A673 (cell line): ENCODE measurements at regions not wholly inside any gene's neighbourhood (a gene's known extent, or its start where the extent isn't known, plus 50 kb on each side); places are given as distances from the start of the nearest gene placed in this dataset.

ENCODE experiments used
- BruUV-seq: library from RNA; stranded (reverse); fragments of 400-500 nt; replicated peaks from 2 replicates; lab custom pipeline; 2021; lab: Mats Ljungman, UMichigan
- CTCF ChIA-PET: fragments of 300-600 bp; sonication (Branson Sonifier 250); formaldehyde crosslinking; loops from one replicate; lab custom pipeline; 2022; ENCODE audit warnings: antibody characterized with exemption; lab: Charles Lee
- POLR2A ChIA-PET: fragments of 300-600 bp; sonication (Branson Sonifier 250); formaldehyde crosslinking; loops from one replicate; lab custom pipeline; 2022; ENCODE audit warnings: antibody characterized with exemption; ENCODE audit not compliant: low non-redundant PET; lab: Charles Lee
- DNase-seq: peaks from one replicate; pipeline ENCODE4 v3.0.0-alpha.2; 2015; ENCODE audit warnings: low spot score
- H3K27ac ChIP-seq: fragments of 200-600 bp; sonication (generic); 2 replicates; pipeline ENCODE4 v1.5.1; 2016; ENCODE audit warnings: mixed run types, low read depth, mild to moderate bottlenecking, mixed read lengths, antibody characterized with exemption, low read length; ENCODE audit not compliant: poor library complexity, severe bottlenecking
- H3K27me3 ChIP-seq: fragments of 200-600 bp; sonication (generic); replicated peaks from 2 replicates; pipeline ENCODE4 v1.6.1; 2017; ENCODE audit warnings: mixed run types, low read depth, mild to moderate bottlenecking, mixed read lengths, antibody characterized with exemption, low read length; ENCODE audit not compliant: insufficient read depth, poor library complexity
- H3K36me3 ChIP-seq: fragments of 200-600 bp; sonication (generic); 2 replicates; pipeline ENCODE4 v1.6.1; 2016; ENCODE audit warnings: mixed run types, mild to moderate bottlenecking, mixed read lengths, antibody characterized with exemption, low read length; ENCODE audit not compliant: insufficient read depth, poor library complexity, severe bottlenecking
- H3K4me1 ChIP-seq: fragments of 200-600 bp; sonication (generic); 2 replicates; pipeline ENCODE4 v1.6.1; 2017; ENCODE audit warnings: mixed run types, mild to moderate bottlenecking, mixed read lengths, antibody characterized with exemption, low read length; ENCODE audit not compliant: insufficient read depth, poor library complexity, severe bottlenecking
- H3K4me3 ChIP-seq: fragments of 200-600 bp; sonication (generic); 2 replicates; pipeline ENCODE4 v1.5.1; 2016; ENCODE audit warnings: low read depth, mixed run types, mild to moderate bottlenecking, mixed read lengths, low read length; ENCODE audit not compliant: poor library complexity, severe bottlenecking
- H3K9me3 ChIP-seq: fragments of 200-600 bp; sonication (generic); 2 replicates; pipeline ENCODE4 v1.6.1; 2016; ENCODE audit warnings: mixed run types, low read depth, mild to moderate bottlenecking, mixed read lengths, antibody characterized with exemption, low read length; ENCODE audit not compliant: poor library complexity, severe bottlenecking
- EZH2 ChIP-seq: fragments of 200-600 bp; sonication (generic); IDR thresholded peaks from 2 replicates; pipeline ENCODE4 v1.6.1; 2017; ENCODE audit warnings: borderline replicate concordance, low read depth, mild to moderate bottlenecking, mixed read lengths, antibody characterized with exemption, low read length; ENCODE audit not compliant: poor library complexity, severe bottlenecking
- intact Hi-C: fragments of 100-400 bp; cut with micrococcal nuclease; formaldehyde crosslinking; loops from one replicate; pipeline ENCODE4 v1.10.0; 2022; ENCODE audit not compliant: unreplicated experiment
- TF ChIP-seq, protein P1 (sequence below): fragments of 300-800, 200-600 bp; sonication (generic); conservative IDR thresholded peaks from 2 replicates; pipeline ENCODE4 v1.5.1; 2017; ENCODE audit warnings: low read depth, mild to moderate bottlenecking, antibody characterized with exemption, low read length, moderate library complexity, mixed read lengths

DNA sequence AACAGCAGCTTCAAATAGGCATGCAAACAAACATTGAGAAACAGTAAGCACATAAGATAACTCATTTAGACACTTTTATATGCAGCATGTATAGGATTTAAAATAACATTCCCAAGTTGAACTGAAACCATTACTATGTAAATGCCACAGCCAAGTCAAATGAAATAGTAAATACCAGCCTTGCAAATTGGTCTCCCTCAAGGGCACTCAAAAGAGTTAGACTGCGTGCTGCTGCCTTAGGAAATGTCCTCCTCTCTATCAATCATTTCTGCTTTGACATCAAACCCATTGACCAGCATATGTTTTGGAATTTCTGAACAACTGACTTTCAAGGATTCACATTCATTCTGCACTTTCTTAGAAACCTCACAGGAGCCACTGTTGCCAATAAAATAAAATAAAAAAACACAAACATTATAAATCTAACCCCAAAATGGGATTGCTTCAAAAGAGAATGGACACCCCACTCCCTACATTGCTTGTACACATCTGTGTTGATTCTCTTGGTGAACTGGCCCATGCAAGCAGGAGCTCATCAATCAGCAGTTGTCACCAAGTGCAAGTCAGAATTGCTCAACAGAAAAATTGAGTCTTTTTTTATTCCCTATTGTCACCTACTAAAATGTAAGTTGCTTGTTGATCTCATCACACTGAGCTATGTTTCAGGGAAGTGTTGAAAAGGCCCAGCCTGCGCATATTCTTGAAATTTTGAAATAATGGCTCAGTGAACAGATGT, 256.2 kb downstream of the DAD1 start:
- POLR2A ChIA-PET = interaction anchor here (0.7 kb wide), 1 partner anchor 168 kb away, joined by 3 read pairs; no protein-coding TSS in a partner anchor
- Histone ChIP-seq H3K36me3 (no peaks in the 10 kb centered on the region), H3K27me3 (no peaks in the 10 kb centered on the region), H3K4me1 (peaks cover 14% of the 10 kb centered on the region), H3K27ac (no peak overlapping the region), H3K4me3 (no peak overlapping the region), H3K9me3 (peaks cover 4% of the 10 kb centered on the region)
- no peak for DNase-seq
- TF ChIP-seq EZH2 = no peak
- CTCF ChIA-PET = no interaction called here
- intact Hi-C loops = no loop called here
- no TSS peak for BruUV-seq

- no peak overlapping the region for H3K4me3 ChIP-seq
- no peak for DNase-seq
- no peaks in the 10 kb centered on the region for H3K27me3 ChIP-seq
- peaks cover 14% of the 10 kb centered on the region for H3K4me1 ChIP-seq
- no peak for TF ChIP-seq EZH2
- TF ChIP-seq, protein P1, sequence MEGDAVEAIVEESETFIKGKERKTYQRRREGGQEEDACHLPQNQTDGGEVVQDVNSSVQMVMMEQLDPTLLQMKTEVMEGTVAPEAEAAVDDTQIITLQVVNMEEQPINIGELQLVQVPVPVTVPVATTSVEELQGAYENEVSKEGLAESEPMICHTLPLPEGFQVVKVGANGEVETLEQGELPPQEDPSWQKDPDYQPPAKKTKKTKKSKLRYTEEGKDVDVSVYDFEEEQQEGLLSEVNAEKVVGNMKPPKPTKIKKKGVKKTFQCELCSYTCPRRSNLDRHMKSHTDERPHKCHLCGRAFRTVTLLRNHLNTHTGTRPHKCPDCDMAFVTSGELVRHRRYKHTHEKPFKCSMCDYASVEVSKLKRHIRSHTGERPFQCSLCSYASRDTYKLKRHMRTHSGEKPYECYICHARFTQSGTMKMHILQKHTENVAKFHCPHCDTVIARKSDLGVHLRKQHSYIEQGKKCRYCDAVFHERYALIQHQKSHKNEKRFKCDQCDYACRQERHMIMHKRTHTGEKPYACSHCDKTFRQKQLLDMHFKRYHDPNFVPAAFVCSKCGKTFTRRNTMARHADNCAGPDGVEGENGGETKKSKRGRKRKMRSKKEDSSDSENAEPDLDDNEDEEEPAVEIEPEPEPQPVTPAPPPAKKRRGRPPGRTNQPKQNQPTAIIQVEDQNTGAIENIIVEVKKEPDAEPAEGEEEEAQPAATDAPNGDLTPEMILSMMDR = no peak
- ChIA-PET POLR2A (no interaction called here), CTCF (no interaction called here)
- H3K36me3 ChIP-seq = no peaks in the 10 kb centered on the region
- H3K27ac ChIP-seq = no peak overlapping the region
- peaks cover 4% of the 10 kb centered on the region for H3K9me3 ChIP-seq
- no TSS peak for BruUV-seq
- intact Hi-C loops = no loop called here
Observed at GRCh38 chr14:22329371-22329770, 259.7 kb downstream of the DAD1 start.

- no TSS peak for BruUV-seq
- intact Hi-C loops = no loop called here
- no peak for DNase-seq
- no peaks in the 10 kb centered on the region for H3K27me3 ChIP-seq
- TF ChIP-seq EZH2 = no peak
- TF ChIP-seq, protein P1 = no peak
- H3K9me3 ChIP-seq = peaks cover 4% of the 10 kb centered on the region
- no peak overlapping the region for H3K4me3 ChIP-seq
- POLR2A ChIA-PET = no interaction called here
- no peak overlapping the region for H3K27ac ChIP-seq
- no peaks in the 10 kb centered on the region for H3K36me3 ChIP-seq
- CTCF ChIA-PET = no interaction called here
- no peaks in the 10 kb centered on the region for H3K4me1 ChIP-seq
Observed at GRCh38 chr14:22325676-22326400, 263.2 kb downstream of the DAD1 start.
